GM12891 (cell line): ENCODE measurements at regions not wholly inside any gene's neighbourhood (a gene's known extent, or its start where the extent isn't known, plus 50 kb on each side); places are given as distances from the start of the nearest gene placed in this dataset.

Experiments
- DNase-seq: peaks from one replicate; pipeline ENCODE4 v3.0.0; 2011; ENCODE audit warnings: low spot score; ENCODE audit not compliant: insufficient read length
- FAIRE-seq: peaks from 2 replicates; lab custom pipeline; 2011; peaks lifted over from hg19 to GRCh38; lab: Jason Lieb, UNC
- PAX5 ChIP-seq: IDR thresholded peaks from 2 replicates; pipeline ENCODE4 v1.6.1; 2011; ENCODE audit warnings: low read length, moderate library complexity, mild to moderate bottlenecking; ENCODE audit not compliant: insufficient read depth, severe bottlenecking
- POLR2A ChIP-seq: IDR thresholded peaks from 2 replicates; pipeline ENCODE4 v1.6.1; 2011; ENCODE audit warnings: low read depth, low read length, control low read depth
- POLR2AphosphoS5 ChIP-seq: IDR thresholded peaks from 2 replicates; pipeline ENCODE4 v1.6.1; 2011; ENCODE audit warnings: low read depth, low read length, control low read depth
- POU2F2 ChIP-seq: IDR thresholded peaks from 2 replicates; pipeline ENCODE4 v1.6.1; 2011; ENCODE audit warnings: low read depth, mild to moderate bottlenecking, control low read depth, low read length, moderate library complexity
- SPI1 ChIP-seq: IDR thresholded peaks from 2 replicates; pipeline ENCODE4 v1.6.1; 2011; ENCODE audit warnings: low read depth, low read length, control low read depth
- TAF1 ChIP-seq: IDR thresholded peaks from 2 replicates; pipeline ENCODE4 v1.6.1; 2011; ENCODE audit warnings: low read depth, low read length, control low read depth

GRCh38 chr1:212495766-212496494 lies 63.2 kb downstream of the NENF start:
- TF ChIP-seq POLR2AphosphoS5, result no peak
- TF ChIP-seq TAF1, result no peak
- TF ChIP-seq PAX5, result no peak
- TF ChIP-seq SPI1, result no peak
- no peak for TF ChIP-seq POU2F2
- no peak for TF ChIP-seq POLR2A
- DNase-seq (no peak), FAIRE-seq (no peak)

- TF ChIP-seq POLR2A, result no peak
- no peak for TF ChIP-seq SPI1
- DNase-seq (no peak), FAIRE-seq (no peak)
Observed at GRCh38 chr1:212496682-212497081, 64.0 kb downstream of the NENF start.

- DNase-seq (no peak), FAIRE-seq (no peak)
- no peak for TF ChIP-seq PAX5
Observed at GRCh38 chr1:212497553-212497952, 64.8 kb downstream of the NENF start.

- FAIRE-seq, result peak; percentile 43
- TF ChIP-seq TAF1, result no peak
- TF ChIP-seq POLR2A, result no peak
- TF ChIP-seq POLR2AphosphoS5, result no peak
- TF ChIP-seq PAX5, result no peak
- no peak for TF ChIP-seq POU2F2
- TF ChIP-seq SPI1, result no peak
- no peak for DNase-seq
Observed at GRCh38 chr1:212498283-212499040, 65.7 kb downstream of the NENF start.

GRCh38 chr1:212500351-212500750 lies 67.6 kb downstream of the NENF start:
- no peak for TF ChIP-seq PAX5
- no peak for TF ChIP-seq POU2F2
- no peak for TF ChIP-seq SPI1
- no peak for TF ChIP-seq POLR2AphosphoS5
- TF ChIP-seq TAF1, result no peak
- DNase-seq (no peak), FAIRE-seq (no peak)

GRCh38 chr1:212500983-212501382 lies 68.3 kb downstream of the NENF start:
- FAIRE-seq, result no peak
- no peak for DNase-seq
- TF ChIP-seq POLR2AphosphoS5 (no peak), SPI1 (no peak), TAF1 (no peak), POU2F2 (no peak), PAX5 (no peak), POLR2A (no peak)

GRCh38 chr1:212503714-212504113 lies 71.0 kb downstream of the NENF start:
- FAIRE-seq (no peak), DNase-seq (no peak)
- TF ChIP-seq PAX5 (no peak), POLR2A (no peak), POLR2AphosphoS5 (no peak), TAF1 (no peak), SPI1 (no peak), POU2F2 (no peak)

- no peak for FAIRE-seq
- TF ChIP-seq TAF1 (no peak), POU2F2 (no peak), PAX5 (no peak), SPI1 (no peak), POLR2A (no peak), POLR2AphosphoS5 (no peak)
- no peak for DNase-seq
Observed at GRCh38 chr1:212504171-212504803, 71.6 kb downstream of the NENF start.

- TF ChIP-seq POLR2AphosphoS5 (no peak), SPI1 (no peak), POU2F2 (no peak), POLR2A (no peak), TAF1 (no peak)
- FAIRE-seq (no peak), DNase-seq (no peak)
Observed at GRCh38 chr1:212506666-212507065, 73.9 kb downstream of the NENF start.

GRCh38 chr1:212507369-212507768 lies 74.6 kb downstream of the NENF start:
- TF ChIP-seq POLR2AphosphoS5 (no peak), SPI1 (no peak)
- FAIRE-seq (no peak), DNase-seq (no peak)
